OCI-LY1 (cell line): ENCODE measurements at regions not wholly inside any gene's neighbourhood (a gene's known extent, or its start where the extent isn't known, plus 50 kb on each side); places are given as distances from the start of the nearest gene placed in this dataset.

Experiments used
- H2AFZ ChIP-seq: fragments of 200-600 bp; sonication (generic), shearing (Covaris generic); 2 replicates; pipeline ENCODE4 v1.6.0; 2014; ENCODE audit warnings: antibody characterized with exemption, mild to moderate bottlenecking, low read length
- H3F3A ChIP-seq: fragments of 200-600 bp; sonication (generic), shearing (Covaris generic); 2 replicates; pipeline ENCODE4 v1.6.0; 2014; ENCODE audit warnings: mild to moderate bottlenecking, antibody characterized with exemption, low read length, moderate library complexity; ENCODE audit not compliant: insufficient read depth
- H3K27ac ChIP-seq: fragments of 200-600 bp; sonication (generic); 2 replicates; pipeline ENCODE4 v1.5.1; 2014; ENCODE audit warnings: low read length, mixed run types, mild to moderate bottlenecking, low read depth; ENCODE audit not compliant: poor library complexity, severe bottlenecking
- H3K27me3 ChIP-seq: fragments of 200-600 bp; sonication (generic); 2 replicates; pipeline ENCODE4 v1.6.0; 2014; ENCODE audit warnings: antibody characterized with exemption, mild to moderate bottlenecking, low read length, moderate library complexity; ENCODE audit not compliant: insufficient read depth
- H3K36me3 ChIP-seq: fragments of 200-600 bp; sonication (generic); 2 replicates; pipeline ENCODE4 v1.6.1; 2014; ENCODE audit warnings: mild to moderate bottlenecking, antibody characterized with exemption, low read length, moderate library complexity, mixed read lengths; ENCODE audit not compliant: insufficient read depth
- H3K4me1 ChIP-seq: fragments of 200-600 bp; sonication (generic); 2 replicates; pipeline ENCODE4 v1.5.1; 2014; ENCODE audit warnings: mild to moderate bottlenecking, low read length, moderate library complexity; ENCODE audit not compliant: insufficient read depth, severe bottlenecking
- H3K4me2 ChIP-seq: fragments of 200-600 bp; sonication (generic), shearing (Covaris generic); 2 replicates; pipeline ENCODE4 v1.6.1; 2014; ENCODE audit warnings: low read length
- H3K4me3 ChIP-seq: fragments of 200-600 bp; sonication (generic); 2 replicates; pipeline ENCODE4 v1.5.1; 2014; ENCODE audit warnings: low read length, low read depth, mild to moderate bottlenecking, mixed read lengths; ENCODE audit not compliant: poor library complexity, severe bottlenecking
- H3K79me2 ChIP-seq: fragments of 200-600 bp; shearing (Covaris generic); 2 replicates; pipeline ENCODE4 v1.6.1; 2016; ENCODE audit warnings: mixed run types, low read length, mixed read lengths; ENCODE audit not compliant: insufficient read depth
- H3K9ac ChIP-seq: fragments of 200-600 bp; sonication (generic), shearing (Covaris generic); 2 replicates; pipeline ENCODE4 v1.6.1; 2014; ENCODE audit warnings: mild to moderate bottlenecking, low read length, mixed read lengths
- H3K9me2 ChIP-seq: fragments of 200-600 bp; sonication (generic), shearing (Covaris generic); 2 replicates; pipeline ENCODE4 v1.6.1; 2014; ENCODE audit warnings: low read depth, mild to moderate bottlenecking, low read length, mixed read lengths
- H3K9me3 ChIP-seq: fragments of 200-600 bp; shearing (Covaris generic); 2 replicates; pipeline ENCODE4 v1.6.1; 2014; ENCODE audit warnings: low read length, mixed read lengths
- H4K20me1 ChIP-seq: fragments of 200-600 bp; sonication (generic), shearing (Covaris generic); 2 replicates; pipeline ENCODE4 v1.6.0; 2016; ENCODE audit warnings: mild to moderate bottlenecking, low read length; ENCODE audit not compliant: insufficient read depth
- CTCF ChIP-seq: fragments of 200-600 bp; sonication (generic), shearing (Covaris generic); IDR thresholded peaks from 2 replicates; pipeline ENCODE4 v1.5.1; 2017; ENCODE audit warnings: mild to moderate bottlenecking, antibody characterized with exemption, low read length, moderate library complexity, mixed read lengths
- EZH2 ChIP-seq: fragments of 200-600 bp; sonication (generic), shearing (Covaris generic); IDR thresholded peaks from 2 replicates; pipeline ENCODE4 v1.8.0; 2017; ENCODE audit warnings: borderline replicate concordance, mixed run types, mild to moderate bottlenecking, antibody characterized with exemption, low read length, moderate library complexity, mixed read lengths

GRCh38 chr3:27629366-27629765 lies 92.8 kb downstream of the EOMES start:
- Histone ChIP-seq H3K4me1 (peaks cover 6% of the 10 kb centered on the region), H3K79me2 (no peaks in the 10 kb centered on the region), H3K9me2 (no peaks in the 10 kb centered on the region), H3K9me3 (no peaks in the 10 kb centered on the region), H3K4me3 (no peak overlapping the region), H3K9ac (no peak overlapping the region), H3K27me3 (no peaks in the 10 kb centered on the region), H3F3A (no peaks in the 10 kb centered on the region), H3K27ac (no peak overlapping the region), H2AFZ (no peak overlapping the region), H3K4me2 (no peak overlapping the region), H3K36me3 (no peaks in the 10 kb centered on the region), H4K20me1 (no peaks in the 10 kb centered on the region)
- TF ChIP-seq EZH2 (no peak), CTCF (no peak)

GRCh38 chr3:27628026-27628750 lies 93.9 kb downstream of the EOMES start:
- Histone ChIP-seq H4K20me1 (no peaks in the 10 kb centered on the region), H3K9me2 (no peaks in the 10 kb centered on the region), H3K27me3 (no peaks in the 10 kb centered on the region), H3K9ac (no peak overlapping the region), H3K9me3 (no peaks in the 10 kb centered on the region), H3K79me2 (no peaks in the 10 kb centered on the region), H2AFZ (no peak overlapping the region), H3K36me3 (no peaks in the 10 kb centered on the region), H3K4me1 (peaks cover 3% of the 10 kb centered on the region), H3K4me2 (no peak overlapping the region), H3F3A (no peaks in the 10 kb centered on the region), H3K27ac (no peak overlapping the region), H3K4me3 (no peak overlapping the region)
- TF ChIP-seq EZH2 (no peak), CTCF (no peak)

- H3K4me1 ChIP-seq: no peaks in the 10 kb centered on the region
- H3K9me2 ChIP-seq: no peaks in the 10 kb centered on the region
- TF ChIP-seq CTCF (no peak), EZH2 (no peak)
- no peaks in the 10 kb centered on the region for H3K79me2 ChIP-seq
- H3K27me3 ChIP-seq: no peaks in the 10 kb centered on the region
- H2AFZ ChIP-seq: no peak overlapping the region
- H3K9ac ChIP-seq: no peak overlapping the region
- H4K20me1 ChIP-seq: no peaks in the 10 kb centered on the region
- H3K27ac ChIP-seq: no peak overlapping the region
- no peaks in the 10 kb centered on the region for H3F3A ChIP-seq
- H3K36me3 ChIP-seq: no peaks in the 10 kb centered on the region
- no peak overlapping the region for H3K4me2 ChIP-seq
- H3K4me3 ChIP-seq: no peak overlapping the region
- no peaks in the 10 kb centered on the region for H3K9me3 ChIP-seq
Observed at GRCh38 chr3:27626596-27627118, 95.5 kb downstream of the EOMES start.
